ENCODE measurements at regions not wholly inside any gene's neighbourhood (a gene's known extent, or its start where the extent isn't known, plus 50 kb on each side); places are given as distances from the start of the nearest gene placed in this dataset.
"Not testable (repeated sequence)": the region's sequence is repeated elsewhere in the genome, so short reads cannot be mapped to it uniquely, and the experiment has no call there.

DNA sequence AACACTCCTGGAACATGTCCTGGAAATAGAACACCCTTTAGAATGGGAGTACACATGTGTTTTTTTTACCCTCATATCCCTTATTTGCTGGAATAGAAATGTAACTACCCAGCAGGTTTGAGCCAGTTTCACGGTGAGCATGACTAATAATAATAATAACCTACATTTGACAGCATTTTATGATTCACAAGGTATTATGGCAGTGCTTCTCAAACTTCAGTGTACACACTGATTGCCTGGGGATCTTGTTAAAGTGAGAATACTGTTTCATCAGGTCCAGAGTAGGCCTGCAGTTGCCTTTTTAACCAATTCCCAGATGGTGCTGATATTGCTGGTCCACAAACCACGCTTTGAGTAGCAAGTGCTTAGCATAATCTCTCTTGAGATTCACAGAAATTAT lies 63.9 kb downstream of the NFKBIZ start:
- DNase-seq: no peak

DNA sequence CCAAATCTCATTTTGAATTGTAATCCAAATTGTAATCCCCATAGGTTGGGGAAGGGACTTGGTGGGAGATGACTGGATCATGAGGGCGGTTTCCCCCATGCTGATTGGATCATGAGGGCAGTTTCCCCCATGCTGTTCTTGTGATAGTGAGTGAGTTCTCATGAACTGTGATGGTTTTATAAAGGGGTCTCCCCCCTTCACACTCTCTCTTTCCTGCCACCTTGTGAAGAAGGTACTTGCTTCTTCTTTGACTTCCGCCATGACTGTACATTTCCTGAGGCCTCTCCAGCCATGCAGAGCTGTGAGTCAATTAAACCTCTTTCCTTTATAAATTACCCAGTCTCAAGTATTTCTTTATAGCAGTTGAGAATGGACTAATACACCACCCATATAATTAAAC lies 68.4 kb downstream of the NFKBIZ start:
- not testable (repeated sequence) for DNase-seq

DNA sequence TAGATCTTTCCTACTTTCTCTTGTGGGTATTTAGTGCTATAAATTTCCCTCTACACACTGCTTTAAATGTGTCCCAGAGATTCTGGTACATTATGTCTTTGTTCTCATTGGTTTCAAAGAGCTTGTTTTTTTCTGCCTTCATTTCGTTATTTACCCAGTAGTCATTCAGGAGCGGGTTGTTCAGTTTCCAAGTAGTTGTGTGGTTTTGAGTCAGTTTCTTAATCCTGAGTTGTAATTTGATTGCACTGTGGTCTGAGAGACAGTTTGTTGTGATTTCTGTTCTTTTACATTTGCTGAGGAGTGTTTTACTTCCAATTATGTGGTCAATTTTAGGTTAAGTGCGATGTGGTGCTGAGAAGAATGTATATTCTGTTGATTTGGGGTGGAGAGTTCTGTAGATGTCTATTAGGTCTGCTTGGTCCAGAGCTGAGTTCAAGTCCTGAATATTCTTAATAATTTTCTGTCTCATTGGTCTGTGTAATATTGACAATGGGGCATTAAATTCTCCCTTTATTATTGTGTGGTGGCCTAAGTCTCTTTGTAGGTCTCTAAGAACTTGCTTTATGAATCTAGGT lies 72.9 kb downstream of the NFKBIZ start:
- not testable (repeated sequence) for DNase-seq

DNA sequence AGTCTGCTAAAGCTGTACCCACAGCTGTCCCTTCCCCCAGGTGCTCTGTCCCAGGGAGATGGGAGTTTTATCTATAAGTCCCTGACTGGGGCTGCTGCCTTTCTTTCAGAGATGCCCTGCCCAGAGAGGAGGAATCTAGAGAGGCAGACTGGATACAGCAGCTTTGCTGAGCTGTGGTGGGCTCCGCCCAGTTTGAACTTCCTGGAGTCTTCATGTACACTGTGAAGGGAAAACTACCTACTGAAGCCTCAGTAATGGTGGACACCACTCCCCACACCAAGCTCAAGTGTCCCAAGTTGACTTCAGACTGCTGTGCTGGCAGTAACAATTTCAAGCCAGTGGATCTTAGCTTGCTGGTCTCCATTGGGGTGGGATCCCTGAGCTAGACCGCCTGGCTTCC lies 75.3 kb downstream of the NFKBIZ start:
- DNase-seq: peak in 1 of 6 experiments; percentile 18

DNA sequence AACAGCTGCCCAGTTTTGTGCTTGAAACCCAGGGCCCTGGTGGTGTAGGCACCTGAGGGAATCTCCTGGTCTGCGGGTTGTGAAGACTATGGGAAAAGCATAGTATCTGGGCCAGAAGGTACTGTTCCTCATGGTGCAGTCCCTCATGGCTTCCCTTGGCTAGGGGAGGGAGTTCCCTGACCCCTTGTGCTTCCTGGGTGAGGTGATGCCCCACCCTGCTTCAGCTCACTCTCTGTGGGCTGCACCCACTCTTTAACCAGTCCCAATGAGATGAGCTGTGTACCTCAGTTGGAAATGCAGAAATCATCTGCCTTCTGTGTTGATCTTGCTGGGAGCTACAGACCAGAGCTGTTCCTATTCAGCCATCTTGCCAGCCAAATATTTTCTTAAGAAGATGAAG lies 75.8 kb downstream of the NFKBIZ start:
- DNase-seq: not testable (repeated sequence)

DNA sequence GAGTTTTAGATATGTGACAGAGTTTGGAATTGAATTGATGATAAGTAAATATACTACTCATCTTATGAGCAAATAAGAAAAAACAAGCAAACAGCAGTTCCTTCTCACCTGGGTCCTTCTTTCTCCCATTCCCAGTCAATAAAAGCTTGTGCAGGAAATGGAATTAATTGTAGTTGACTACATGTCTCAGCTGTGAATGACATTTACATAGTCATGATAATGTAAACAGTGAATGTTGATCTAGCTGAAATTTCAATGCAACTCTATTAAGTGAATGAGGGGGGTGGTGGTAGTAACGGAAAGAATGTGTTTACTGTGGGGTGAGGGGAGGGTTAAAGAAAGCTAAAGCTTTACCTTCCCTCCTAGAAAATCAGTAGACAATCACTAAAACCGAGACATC lies 76.2 kb downstream of the NFKBIZ start:
- DNase-seq: no peak

DNA sequence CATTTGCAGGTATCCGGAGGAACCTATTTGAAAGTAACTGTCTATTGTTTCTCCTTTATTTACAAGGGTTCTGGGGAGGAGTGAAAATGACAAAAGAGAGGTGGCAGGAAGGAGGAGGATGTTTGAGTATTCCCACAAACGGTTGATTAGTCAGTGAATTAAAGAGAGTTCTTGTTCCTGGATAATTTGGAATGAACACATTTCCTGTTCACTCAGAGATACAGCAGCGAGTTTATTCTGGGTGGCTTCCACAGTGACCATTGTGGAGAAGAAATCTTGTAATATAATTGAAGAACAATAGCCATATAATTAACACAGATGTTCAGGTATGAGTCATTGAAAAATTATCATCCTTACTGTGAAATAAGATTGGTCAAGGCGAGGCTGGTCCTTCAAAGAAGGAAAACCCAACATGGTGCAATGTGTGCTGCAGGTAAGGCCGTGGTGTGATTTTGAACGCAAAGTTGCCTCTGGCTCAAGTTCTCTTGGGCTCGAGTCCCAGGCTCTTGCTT lies 77.3 kb downstream of the NFKBIZ start:
- DNase-seq: no peak

DNA sequence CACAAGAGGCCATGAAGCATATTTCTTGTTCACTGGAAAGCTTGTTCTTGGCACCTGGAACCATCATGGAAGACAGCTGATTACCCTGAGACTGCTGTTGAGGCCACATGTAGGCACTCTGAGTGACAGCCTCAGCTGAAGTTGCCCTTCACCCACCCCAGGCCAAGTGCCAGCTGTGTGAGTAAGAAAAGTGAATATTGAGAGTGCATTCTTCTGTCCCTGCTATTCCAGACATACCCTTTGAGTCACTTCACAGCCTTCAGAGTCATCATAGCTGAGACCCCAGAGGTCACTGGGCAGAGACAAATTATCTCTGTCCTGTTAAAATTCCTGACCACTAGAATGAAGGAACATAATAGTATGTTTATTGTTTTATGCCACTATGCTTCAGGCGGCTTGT lies 79.6 kb downstream of the NFKBIZ start:
- no peak for DNase-seq

DNA sequence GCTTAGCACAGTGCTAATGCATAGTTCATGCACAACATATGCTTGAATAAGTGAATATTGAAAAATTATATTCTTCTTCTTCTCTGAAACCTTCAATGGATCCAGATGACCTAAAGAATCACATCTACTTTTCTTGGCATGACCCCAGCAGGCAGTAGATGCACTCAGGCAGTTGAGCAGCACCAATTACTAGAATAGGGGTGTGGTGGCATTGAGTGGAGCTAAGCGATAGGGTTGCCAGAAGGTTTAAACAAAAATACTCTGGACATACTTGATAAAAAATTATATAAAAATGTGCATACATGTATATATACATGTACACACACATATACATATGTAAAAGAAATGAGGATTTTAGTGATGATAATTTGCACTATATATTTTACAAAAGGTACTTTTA lies 81.8 kb downstream of the NFKBIZ start:
- no peak for DNase-seq

DNA sequence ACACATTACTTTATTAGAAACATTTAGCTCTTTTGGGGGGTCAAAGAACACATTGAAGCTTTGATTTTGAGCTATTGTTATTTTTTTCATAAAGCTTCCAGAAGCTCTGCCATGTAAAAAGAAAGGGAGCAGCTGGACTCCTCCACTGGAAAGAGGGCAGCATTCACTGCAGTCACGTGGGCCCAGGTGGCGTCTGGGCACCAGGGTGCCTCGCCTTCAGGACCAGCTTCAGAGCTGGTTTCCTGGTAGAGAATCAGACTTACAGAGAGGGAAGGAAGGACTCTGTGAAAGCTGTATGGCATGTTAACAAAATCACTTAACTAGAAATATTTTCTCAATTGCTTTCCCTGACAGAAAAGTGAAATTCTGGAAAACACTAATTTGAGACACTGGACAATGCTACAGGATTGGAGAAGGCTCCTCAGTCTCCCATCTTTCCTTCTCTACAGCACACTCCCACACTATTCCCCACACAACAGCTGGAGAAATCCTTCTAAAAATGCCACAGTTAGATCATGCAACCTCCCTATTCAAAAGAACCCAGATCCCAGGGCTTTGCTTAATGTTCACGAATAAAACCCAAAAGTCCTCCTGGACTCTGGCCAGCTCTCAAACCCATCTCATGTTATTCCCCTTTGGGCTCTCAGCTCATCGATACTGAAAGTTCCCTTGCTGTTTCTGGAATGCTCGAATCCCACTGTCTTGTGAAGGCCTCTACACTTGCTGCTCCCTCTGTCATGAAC lies 83.2 kb downstream of the NFKBIZ start:
- DNase-seq: no peak

DNA sequence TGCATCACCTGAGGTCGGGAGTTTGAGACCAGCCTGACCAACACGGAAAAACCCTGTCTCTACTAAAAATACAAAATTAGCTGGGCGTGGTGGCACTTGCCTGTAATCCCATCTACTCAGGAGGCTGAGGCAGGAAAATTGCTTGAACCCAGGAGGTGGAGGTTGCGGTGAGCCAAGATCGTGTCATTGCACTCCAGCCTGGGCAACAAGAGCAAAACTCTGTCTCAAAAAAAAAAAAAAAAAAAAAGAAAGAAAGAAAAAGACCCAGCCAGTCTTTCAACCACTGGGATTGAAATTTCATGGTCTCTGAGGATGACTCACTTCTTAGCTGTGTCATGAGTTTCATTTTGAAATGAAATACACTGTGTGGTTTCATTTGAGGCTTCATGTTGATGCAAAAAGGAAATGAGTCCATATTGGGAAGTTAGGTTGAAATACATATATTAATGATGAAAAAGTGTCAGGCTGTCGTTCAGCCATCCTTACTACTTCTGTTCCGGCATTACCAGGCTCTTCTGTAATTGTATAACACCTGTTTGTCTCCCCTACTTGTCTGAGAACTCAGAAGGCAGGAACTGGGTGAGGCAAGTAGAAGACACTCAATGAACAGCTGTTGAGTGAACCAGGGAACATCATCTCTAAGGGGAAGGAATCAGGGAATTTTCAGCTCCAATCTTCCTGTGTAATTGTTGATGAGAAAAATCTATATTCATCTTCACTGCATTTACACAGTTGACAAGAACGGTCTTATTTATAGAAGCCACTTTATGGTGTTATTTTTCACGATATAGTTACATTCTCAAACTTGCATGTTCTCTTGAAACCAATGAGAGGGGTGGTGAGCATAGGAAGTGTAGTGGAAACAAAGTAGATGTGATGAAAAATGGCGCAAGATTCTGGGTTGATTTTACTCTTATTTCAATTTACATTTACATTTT lies 87.4 kb downstream of the NFKBIZ start:
- DNase-seq: peak in 3 of 6 experiments; percentile 34 to 58 (median 49)

DNA sequence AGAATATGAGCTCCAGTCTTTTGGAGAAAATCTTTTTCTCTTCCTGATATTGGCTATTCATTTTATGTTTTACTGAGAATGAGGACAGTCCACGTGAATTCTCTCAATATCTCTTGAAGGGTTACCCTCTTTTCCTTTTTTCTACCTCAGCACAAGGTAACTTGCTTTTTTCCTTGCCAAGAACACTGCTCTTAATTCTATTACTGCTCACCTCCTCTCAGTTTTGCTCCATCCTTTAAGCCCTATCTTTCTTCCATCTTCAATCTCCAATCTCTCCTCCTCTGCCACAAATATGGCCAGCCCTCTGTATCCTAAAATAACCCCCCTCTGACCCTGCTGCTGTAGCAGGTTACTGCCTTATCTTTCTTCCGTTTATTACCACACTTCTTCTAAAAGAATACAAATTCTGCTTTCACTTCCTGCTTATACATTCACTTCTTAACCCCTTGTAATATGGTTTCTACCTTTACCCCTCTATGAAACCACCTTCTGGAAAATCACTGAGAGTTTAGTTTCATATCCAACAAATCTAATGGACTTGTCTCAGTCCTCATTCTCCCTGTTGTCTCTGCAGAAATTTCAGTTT lies 89.0 kb downstream of the NFKBIZ start:
- DNase-seq: peak in 3 of 6 experiments; percentile 10 to 21 (median 11)

DNA sequence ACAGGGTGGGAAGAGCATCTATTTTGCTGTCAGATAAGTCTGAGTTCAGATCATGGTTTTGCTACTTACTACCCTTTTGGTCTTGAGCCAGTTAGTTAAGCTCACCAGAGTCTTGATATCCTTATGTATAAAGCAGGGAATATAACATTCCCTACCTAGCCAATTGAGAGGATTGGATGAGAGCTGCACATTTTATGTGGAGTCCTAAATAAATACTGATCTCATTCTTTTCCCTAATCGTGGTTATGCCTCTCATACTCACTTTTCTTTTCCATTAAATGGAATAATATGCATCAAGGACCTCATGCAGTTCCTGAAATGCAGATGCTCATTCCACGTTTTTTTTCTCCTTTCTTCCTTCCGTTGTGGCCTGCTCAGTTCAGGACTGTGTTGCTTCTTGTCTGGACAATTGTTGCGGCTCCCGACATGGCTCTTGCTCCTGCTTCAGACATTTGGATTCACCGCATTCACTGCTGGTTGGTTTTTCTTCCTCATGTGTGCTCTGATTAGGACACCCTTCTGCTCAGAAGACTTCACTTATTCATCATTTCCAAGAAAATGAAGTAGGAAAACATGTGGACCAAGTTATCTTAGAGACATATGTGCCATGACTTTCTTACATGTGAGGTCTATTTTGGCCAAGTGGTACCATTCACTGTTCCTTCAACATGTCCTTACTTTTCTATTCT lies 90.2 kb downstream of the NFKBIZ start:
- DNase-seq: no peak

DNA sequence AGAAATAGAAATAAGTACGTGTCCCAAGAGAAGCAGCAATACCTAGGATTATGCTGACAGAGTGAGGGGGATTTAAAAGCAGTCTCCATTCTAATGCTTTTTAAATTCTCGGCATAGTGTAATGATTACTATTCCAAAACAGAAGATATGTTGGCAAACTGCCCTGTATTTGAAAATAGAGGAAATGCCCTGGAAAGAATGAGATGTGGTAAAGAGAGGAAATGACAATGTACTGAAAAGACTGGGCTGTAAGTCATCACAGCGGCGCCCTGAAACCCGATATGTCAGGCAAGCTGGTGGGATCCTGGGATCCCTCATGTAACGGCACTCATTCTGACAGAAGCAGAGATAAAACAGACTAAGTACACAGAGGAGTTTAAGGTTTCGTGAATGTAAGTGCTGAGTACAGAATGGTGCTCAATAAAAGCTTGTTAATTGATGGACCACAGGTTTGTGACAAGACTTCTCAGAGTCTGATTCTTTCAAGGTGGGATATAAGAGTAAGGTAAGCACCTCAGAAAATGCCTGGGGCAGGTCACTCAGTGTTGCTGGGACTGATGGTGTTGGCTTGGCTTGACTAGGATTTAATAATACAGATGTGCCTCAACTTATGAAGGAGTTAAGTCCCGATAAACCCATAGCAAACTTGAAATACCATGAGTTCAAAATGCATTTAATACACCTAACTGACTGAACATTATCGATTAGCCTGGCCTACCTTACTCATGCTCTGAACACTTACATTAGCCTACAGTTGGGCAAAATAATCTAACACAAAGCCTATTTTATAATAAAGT lies 91.4 kb downstream of the NFKBIZ start:
- DNase-seq: peak in 1 of 6 experiments; percentile 1

DNA sequence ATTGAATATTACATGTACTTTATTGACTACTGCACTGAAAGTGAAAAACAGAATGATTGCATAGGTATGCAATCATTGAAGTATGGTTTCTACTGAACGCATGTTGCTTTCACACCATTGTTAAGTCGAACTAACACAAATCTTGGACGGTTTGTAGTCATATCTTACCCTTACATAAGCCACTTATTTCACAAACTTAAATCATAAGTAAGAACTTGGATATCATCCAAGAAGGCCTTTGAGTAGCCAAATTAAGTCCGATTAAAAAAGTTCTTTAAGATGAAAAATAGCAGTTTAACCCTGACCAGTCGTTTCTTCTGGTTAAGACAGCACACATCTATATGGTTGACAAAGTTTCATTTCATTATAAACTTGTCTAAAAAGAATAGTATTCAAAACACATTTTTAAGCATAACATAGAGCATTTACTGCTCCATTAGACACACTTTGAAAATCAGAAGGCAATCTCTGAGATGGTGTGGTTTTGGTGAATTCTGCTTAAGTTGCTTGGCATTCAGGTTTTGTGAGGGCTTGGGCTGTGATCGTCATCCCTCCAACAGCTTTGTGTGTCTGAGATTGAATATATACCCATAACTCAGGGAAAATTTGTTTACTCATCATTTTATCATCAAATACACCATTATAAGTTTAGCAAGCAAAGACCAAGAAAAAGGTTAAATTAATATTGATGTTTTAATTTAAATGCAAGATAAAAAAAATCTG lies 92.2 kb downstream of the NFKBIZ start:
- no peak for DNase-seq

DNA sequence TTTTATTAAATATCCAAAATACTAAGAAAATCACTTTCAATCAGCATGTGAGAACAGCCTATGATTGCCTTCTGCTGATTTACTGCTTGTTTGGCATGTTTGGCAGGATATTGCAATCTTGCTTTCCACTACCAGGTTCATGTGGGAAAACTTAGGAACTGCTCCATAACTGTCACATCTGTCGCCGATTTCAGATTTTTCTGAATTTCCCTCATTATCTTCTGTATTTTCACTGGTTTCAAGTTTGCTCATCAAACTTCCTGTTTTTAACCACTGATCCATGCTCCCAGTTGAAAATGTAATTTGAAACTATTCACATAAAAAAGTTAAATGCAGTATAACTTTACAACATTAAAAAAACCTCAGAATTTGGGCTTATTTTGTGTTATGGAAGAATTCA lies 93.0 kb downstream of the NFKBIZ start:
- no peak for DNase-seq

DNA sequence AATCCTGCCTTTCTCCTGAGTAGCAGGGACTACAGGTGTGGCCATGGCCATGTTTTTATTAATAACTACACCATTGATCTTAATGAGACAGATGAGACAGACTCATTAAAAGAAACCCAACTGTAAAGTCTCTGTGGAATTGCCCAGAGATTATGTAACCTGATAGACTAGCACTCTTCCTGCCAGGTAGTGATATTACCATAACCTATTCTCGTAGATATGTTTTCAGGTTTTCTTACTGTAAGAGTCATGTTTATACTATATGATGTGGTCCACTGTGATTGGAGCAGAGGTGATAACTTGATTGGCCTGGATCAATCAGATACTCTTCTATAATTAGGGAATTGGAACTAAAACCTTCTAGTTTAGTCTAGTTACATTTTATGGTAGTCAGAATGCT lies 93.7 kb downstream of the NFKBIZ start:
- DNase-seq: peak in 2 of 6 experiments; percentile 3 to 12

DNA sequence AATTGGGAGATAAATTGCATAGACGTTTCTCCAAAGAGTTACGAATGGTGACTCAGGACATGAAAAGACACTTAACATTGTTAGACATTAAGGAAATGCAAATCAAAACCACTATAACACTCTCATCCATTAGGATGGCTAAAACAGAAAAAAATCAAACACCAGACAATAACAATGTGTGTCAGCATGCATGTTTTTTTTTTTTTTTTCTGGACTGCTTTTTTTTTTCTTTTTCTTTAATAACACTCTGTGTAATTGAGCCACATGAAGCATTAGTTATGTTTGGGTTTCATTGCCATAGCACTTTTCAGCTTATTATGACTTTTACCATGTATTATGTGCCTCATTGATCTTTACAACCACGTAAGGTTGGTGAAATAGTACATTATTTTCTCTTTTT lies 95.0 kb downstream of the NFKBIZ start:
- DNase-seq: no peak

DNA sequence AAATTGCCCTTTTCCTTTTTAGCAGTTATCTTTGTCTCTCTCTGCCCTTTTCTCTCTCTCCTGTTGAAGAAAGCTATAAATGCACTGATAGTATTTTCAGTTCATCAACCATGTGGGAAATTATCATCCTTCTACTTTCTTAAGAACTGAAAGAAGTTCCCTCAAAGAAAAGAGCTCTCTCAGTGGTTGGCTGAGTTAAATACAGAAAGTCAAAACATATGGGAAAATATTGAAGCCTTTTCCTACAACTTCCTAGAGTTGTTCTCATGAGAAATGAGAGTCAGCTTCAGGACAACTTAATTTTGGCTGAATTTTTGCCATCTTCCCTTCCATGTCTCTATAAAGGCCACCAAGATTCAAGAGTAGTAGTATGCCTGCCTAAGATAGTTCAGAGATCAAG lies 96.7 kb downstream of the NFKBIZ start:
- DNase-seq: no peak

DNA sequence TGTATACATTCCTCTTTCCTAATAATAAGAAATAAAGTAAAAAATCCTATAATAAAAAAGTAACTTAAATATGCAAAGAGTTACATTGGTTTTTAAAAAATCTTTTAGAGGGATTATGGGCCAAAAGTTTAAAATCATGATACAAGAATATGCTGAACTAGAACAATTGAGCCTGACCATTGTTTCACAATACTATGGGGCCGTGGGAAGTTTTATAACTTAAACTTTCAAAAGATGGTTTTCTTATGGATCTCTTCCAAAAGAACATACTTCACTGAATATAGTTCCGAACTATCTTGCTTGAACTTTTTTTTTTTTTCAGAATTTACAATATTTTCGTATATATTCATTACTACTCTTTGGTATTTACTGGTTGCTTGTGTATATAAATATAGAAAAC lies 97.6 kb downstream of the NFKBIZ start:
- no peak for DNase-seq

DNA sequence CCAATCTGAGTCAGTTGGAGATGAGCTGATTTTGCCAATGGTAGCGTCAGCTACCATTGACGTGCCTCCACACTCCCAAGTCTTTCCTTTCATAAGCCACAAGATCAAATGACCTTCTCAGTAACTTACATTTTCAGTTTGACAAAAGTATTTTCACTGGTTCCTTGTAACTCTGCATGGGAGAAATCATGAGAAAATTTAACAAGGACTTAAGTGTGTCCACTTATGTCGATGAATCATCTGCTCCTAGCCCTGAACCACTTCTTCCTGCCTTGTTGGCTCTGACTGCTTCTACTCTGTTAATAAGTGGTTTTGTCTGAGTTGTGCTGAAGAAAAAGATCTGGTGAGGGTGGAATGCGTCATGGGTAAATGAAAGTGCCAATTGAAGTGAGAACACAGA lies 101.2 kb downstream of the NFKBIZ start:
- DNase-seq: no peak
